AG10803 (cell line): ENCODE measurements at regions not wholly inside any gene's neighbourhood (a gene's known extent, or its start where the extent isn't known, plus 50 kb on each side); places are given as distances from the start of the nearest gene placed in this dataset.

ENCODE experiments used
- DNase-seq: peaks from one replicate; pipeline ENCODE4 v3.0.0; 2010; ENCODE audit warnings: low read depth
- H3K4me3 ChIP-seq: 2 replicates; pipeline ENCODE4 v1.5.1; 2011; ENCODE audit warnings: mild to moderate bottlenecking, low read length, control low read depth
- CTCF ChIP-seq: conservative IDR thresholded peaks from 2 replicates; pipeline ENCODE4 v1.5.1; 2011; ENCODE audit warnings: mild to moderate bottlenecking, low read length, control low read depth, inconsistent platforms

GRCh38 chr6:134835993-134836392 is 113.9 kb downstream of the ALDH8A1 start:
- no peak overlapping the region for H3K4me3 ChIP-seq
- no peak for TF ChIP-seq CTCF
- peak; percentile 84 for DNase-seq

GRCh38 chr6:134830940-134831339 is 119.0 kb downstream of the ALDH8A1 start:
- DNase-seq: no peak
- H3K4me3 ChIP-seq: no peak overlapping the region
- TF ChIP-seq CTCF: no peak

GRCh38 chr6:134830194-134830593 is 119.7 kb downstream of the ALDH8A1 start:
- peak; percentile 51 for DNase-seq
- TF ChIP-seq CTCF: no peak
- H3K4me3 ChIP-seq: no peak overlapping the region

GRCh38 chr6:134828641-134829040 is 121.3 kb downstream of the ALDH8A1 start:
- no peak for TF ChIP-seq CTCF
- DNase-seq: no peak
- no peak overlapping the region for H3K4me3 ChIP-seq

- TF ChIP-seq CTCF: peak; percentile 47
- peak; percentile 100 for DNase-seq
These were observed 122.8 kb downstream of the ALDH8A1 start for GRCh38 chr6:134826889-134827737.

GRCh38 chr6:134823710-134824034 is 126.2 kb downstream of the ALDH8A1 start:
- H3K4me3 ChIP-seq: no peak overlapping the region
- DNase-seq: no peak
- no peak for TF ChIP-seq CTCF

More at GRCh38 chr6:134826889-134827737, 122.8 kb downstream of the ALDH8A1 start:
- no peak overlapping the region for H3K4me3 ChIP-seq
